ENCODE measurements at regions not wholly inside any gene's neighbourhood (a gene's known extent, or its start where the extent isn't known, plus 50 kb on each side); places are given as distances from the start of the nearest gene placed in this dataset.

DNA sequence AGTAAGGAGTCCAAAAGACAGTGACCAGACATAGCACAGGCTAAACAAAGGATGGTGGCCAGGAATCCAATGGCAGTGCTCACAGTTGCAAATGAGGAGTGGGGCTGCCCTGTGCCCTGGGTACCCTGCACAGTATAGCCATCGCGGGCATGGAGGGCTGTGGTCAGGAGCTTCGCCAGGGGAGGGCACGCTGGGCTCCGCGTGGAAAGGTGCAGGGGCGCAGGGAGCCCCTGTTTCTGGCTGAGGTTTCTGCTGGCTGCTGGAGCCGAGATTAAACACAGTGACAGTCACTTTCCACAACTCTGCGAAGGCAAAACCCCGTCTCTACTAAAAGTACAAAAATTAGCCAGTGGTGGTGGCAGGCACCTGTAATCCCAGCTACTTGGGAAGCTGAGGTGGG lies 194.7 kb downstream of the GALR1 start:
- no peak for DNase-seq (ENCODE audit: low spot score)

DNA sequence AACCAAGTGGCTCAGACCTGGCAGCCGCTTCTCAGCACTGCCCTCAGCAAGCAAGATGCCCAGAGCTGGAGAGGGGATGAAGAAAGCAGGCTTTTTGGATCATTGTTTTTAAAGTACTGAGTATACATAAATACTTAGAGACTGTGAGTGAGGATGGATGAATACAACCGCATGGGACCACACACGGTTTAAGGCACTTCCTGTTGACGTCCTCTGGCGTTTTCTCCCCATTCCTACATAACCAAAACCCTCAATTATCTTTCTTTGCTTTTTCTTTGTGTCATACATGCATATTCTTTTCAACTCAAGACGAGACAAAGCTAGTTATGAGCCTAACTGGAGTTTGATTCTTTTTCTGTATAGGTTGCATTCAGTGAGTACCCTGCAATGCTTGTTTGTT lies 198.4 kb downstream of the GALR1 start:
- DNase-seq (ENCODE audit: low spot score): no peak

DNA sequence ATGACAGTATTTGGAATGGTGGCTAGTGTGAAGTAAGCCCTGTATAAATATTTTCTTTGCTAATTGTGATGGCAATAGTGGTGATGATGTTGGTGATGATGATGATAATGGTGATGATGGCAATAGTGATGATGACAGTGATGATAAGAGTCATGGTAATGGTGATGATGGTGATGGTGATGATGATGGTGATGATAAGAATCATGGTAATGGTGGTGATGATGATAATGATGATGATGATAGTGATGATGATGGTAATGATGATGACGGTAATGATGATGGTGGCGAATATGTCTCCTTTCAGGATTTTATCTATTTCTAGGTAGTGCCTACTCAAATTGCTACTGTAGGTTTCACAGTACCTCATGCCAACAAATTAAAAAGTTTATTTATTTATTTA lies 205.4 kb downstream of the GALR1 start:
- no peak for DNase-seq (ENCODE audit: low spot score)

DNA sequence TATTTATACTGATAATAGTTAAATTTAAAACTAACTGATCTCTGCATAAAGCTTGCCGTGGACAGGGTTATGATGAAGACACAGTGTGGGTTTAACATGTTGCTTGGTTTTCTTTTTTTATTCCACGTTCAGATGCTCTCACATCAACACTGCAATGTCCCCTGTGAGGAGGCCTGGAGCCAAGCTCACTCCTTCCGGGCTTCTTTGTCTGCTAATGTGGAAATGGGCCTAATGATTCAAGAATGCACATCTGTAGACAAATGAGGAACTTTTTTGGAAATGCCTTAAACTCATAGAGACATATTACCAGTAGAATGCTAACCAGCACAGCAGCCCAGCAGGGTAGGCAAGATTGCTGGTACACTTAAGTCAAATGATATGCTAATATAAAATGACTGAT lies 208.0 kb downstream of the GALR1 start:
- no peak for DNase-seq (ENCODE audit: low spot score)

DNA sequence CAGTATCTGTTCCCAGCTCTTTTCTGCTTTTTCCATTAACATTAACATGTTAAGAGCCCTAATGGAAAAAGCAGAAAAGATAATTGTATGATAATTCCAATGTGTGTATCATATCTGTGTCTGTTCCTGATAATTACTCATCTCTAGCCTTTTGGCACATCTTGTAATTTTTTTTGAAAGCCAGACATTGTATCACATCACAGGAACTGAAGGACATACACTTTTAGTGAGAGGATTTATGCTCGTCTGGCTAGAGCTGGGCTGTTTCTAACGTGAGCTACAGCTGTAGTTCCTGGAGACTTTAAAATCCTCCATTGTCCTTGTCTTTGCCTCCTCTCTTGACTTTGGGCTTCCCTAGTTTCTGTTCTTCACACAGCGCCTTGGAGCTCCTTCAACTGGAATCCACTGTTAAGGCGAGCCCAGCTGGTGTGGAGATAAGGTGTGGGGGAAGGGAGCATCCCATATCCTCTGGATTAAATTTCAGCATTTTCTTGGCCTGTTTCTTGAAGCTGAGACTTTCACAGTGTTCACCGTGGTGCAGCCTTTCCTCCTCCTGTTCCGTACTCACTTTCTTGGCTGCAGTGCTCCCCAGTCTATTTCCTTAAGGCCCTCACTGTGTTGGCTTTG lies 211.5 kb downstream of the GALR1 start:
- no peak for DNase-seq (ENCODE audit: low spot score)

DNA sequence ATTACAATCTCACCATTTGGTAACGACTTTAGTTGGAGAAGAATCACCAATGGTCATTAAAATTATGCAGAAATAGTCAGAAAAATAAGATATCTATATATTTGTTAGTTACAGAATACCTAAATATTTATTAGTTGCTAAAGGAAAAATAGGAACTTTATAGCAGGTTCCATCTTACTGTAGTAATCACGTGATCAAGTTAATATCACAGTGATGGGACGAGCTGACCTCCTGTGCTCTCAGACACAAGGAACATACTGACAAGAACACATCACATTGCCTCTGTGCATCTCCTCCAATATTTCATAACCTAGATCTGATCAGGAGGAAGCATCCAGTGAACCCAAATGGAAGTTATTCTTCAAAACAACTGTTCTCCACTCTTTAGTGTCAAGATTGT lies 215.3 kb downstream of the GALR1 start:
- DNase-seq (ENCODE audit: low spot score): no peak

DNA sequence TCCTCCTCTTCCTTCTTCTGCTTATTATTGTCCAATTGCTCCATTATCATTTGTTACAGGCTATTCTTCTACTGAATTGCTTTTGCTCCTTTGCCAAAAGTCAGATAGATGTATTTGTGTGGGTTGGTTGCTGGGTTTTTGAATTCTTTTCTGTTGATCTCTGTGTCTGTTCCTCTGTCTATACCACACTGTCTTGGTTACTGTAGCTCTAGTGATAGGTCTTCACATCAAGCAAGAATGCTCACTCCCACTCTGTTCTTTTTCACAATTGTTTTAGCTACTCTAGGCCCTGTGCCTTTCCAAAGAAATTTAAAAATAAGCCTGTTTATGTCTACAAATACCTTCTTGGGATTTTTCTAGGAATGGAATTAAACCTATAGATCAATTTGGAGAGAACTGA lies 217.2 kb downstream of the GALR1 start:
- no peak for DNase-seq (ENCODE audit: low spot score)

DNA sequence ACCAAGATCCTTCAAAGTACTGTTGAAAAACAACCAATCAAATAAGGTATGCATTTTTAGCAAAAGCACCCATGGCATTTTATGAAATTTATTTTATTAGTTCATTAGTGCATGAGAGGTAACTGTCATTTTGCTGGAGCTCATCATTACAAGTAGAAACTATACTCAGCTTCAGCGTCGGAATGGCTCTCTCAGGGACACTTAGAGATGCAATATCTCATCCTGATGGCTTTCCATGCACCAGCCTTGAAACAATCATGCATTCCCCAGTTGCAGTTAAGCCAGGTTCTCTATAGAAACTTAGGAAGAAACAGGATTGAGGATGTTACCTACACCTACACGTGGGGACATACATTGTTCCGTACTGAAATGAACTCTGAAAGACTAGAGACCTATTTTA lies 219.5 kb downstream of the GALR1 start:
- DNase-seq (ENCODE audit: low spot score): no peak

DNA sequence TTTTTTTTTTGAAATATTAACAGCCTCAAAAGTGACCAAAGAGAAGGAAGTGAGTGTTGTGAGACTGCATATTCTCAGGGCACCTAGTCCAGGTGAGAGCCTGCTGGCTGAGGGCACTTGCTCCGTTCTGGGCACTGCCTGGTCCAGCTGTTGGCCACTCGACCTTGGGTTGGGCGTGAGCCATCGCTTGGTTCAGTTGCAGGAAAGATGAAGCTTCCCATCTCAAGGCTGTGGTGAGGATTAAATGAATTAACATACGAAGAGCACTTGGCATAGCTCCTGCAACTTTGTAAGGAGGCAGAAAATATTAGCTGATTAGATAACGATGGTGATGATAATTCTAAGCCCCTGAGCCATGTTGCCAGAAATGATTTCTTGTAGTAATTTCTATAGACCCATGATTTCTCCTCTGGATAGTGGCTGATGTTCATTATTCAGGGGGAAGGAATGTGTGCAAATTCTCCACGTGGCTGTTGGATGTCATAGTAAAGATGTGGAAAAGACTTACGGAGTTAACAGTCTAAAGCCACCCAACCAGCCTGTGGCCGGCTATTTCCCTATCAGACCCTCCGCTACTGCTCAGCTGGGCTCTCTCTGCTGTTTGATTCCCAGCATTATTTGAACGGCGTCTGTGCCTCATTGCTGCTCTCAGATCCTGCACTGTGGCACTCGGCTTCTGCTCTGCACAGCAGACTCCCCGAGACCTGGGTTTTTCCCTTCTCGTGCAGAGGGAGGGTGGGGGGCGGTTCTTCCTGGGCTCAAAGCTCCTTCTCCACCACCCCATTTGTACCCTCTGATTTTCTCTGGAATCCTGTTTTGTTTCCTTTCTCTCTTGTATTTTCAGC lies 221.1 kb downstream of the GALR1 start:
- DNase-seq (ENCODE audit: low spot score): no peak

DNA sequence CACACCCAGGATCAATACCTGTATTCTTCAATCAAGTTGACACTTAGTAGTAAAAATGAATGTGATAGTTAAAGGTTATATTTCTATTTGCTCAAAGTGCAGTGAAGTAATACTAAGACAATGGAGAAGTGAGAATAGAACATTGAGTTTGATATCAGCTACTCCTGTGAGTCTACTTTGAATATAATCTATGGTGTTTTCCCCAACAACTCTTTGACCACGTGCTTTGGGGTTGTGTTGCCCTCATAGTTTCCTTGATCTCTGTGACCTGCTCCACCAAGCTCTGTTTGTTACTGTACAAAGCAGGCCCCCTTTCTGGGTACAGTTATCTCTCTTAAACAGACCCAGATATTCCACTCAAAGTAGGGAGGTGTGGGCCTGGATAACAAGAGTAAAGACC lies 222.9 kb downstream of the GALR1 start:
- DNase-seq (ENCODE audit: low spot score): no peak

DNA sequence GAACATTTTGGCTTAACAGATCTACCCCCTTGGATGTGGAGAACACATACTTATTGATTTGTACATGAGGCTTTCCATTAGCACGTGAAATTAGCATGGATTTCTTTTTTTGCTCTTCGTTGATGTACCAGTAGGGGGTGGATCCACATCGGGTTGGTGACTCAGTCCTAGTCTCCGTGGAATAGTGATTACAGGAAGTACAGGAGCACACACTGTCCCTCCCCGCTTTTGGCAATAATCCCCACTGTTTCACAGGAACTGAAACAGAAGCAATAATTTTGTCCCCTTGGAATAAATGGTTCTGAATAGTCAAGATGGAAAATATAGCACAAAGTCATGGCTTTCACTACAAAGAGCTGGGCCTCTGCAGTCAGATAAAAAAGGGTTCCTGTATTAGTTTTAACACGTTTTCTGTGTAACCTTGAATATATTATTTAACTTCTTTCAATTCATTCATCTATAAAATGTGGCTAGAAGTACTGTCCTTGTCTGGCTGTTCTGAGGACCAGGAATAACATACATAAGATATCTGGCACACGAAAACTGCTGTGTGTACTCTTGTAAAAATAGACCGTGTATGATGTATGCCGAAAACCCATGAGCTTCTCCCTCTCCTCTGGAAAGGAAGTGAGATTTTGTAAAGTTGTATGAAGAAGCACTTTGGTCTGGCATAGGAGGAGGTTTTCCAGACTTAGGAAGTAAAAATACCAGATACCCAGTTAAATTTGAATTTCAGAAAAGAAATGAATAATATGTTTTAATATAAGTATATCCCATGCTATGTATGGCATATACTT lies 229.2 kb downstream of the GALR1 start:
- no peak for DNase-seq (ENCODE audit: low spot score)

DNA sequence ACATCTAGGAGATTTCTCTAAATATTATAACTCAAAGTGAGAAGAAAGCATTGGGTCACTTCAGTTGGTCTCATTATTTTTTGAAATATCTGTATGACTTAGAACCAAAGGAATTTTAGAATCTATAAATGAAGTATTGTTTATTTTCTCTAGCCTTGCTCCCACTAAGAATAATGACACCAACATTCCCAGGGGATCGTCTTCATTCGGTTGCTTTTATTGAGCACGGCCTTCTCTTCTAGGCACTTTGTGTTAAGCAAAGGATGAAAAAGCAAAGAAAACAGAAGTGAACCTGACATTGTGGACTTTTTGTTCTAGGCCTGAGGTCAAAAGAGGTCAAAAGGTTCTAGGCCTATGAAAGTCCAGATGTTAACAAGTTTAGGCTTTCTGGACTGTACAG lies 231.9 kb downstream of the GALR1 start:
- DNase-seq (ENCODE audit: low spot score): no peak

DNA sequence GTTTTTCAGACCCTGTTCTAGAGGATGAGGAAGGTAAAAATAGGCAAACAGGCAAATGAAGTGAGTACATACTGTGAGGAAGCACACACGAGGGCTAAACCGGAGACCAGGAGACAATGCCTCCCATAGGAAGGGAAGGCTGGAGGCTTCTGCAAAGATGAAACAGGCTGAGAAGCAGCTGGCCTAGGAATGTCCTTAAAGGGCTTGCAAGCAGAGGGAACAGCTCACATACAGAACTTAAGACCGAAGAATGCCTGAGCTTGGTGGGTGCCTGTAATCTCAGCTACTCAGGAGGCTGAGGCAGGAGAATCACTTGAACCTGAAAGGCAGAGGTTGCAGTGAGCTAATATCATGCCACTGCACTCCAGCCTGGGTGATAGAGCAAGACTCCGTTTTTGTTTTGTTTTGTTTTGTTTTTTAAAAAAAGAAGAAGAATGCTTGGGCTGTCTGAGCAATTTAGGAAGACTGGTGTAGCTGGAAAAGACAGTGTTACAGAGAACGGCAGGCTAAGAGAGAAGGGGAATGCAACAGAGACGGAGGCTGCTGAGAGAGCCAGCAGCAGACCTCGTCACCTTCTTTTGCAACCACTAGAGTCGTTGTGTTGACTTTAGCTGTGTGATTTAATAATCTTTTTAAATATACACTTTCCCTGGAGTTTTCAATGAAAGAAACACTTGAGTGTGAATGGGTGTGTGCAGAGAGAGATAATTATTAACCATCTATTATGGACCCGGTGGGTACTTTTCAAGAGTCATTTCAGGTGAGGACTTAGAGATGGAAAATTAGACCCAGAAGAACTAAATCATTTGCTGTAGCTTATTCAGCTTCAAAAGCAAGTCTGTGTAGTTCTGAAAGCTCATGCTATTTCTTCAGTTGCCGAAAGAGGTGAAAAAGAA lies 232.8 kb downstream of the GALR1 start:
- no peak for DNase-seq (ENCODE audit: low spot score)

DNA sequence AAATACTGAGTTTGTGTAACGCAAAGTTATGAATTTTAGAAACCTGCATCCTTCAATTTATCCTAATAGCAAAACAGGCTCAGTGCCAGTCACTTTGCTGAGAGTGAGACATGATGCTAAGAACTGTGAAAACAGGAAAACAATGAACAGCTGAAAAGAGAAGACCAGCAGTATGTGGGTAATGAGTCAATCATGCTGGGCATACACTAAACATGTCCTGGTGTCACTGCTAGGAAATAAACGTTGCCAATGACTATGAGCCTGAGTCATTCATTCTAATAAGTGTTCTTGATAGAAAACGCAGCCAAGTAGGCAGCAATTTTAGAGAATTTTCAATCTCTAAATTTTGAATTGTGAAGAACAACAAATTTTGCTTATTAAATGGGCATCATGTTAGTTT lies 237.3 kb downstream of the GALR1 start:
- no peak for DNase-seq (ENCODE audit: low spot score)

DNA sequence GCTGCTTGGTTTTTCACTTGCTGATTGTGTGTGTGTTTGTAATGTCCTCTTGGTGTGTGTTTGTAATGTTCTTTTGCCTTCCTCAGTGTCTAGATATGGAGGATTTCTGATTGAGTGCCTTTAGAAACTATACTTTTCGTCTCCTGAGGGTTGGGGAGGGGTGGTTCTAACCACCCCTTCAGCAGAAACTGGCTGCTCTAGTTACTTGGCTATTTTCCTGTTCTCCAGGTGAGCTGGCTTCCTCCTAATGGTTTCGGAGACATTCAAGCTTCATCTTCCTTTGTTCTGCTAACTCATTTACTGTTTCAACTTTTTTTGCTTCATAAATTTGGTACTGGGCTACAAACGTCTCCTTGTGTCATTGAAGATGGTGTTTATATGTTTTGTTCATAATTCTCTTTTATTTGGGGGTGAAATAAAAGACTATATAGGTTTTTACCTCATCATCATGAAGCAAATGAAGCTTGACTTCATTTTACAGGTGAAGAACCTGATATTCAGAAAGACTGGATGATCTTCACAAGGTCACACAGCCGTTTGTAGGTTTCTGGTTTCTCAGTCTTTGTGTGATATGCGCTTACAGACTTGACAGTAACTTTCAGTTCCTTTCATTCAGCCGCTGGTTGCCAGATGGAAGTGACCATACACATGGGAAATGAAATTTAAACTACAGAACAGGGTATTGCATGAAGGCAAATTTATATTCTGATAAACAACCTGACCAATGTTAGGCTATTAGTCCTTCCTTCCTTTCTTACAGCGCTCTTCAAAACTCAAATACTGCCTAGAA lies 238.5 kb downstream of the GALR1 start:
- no peak for DNase-seq (ENCODE audit: low spot score)

DNA sequence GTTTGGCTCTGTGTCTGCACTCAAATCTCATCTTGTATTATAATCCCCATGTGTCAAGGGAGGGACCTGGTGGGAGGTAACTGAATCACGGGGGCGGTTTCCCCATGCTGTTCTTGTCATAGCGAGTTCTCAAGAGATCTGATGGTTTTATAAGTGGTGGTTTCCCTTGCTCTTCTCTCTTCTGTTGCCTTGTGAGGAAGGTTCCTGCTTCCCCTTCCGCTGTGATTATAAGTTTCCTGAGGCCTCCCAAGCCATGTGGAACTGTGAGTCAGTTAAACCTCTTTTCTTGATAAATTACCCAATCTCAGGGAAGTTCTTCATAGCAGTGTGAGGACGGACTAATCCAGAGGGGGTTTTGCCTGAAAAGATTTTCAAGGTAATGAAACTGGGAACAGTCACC lies 245.4 kb downstream of the GALR1 start:
- no peak for DNase-seq (ENCODE audit: low spot score)

DNA sequence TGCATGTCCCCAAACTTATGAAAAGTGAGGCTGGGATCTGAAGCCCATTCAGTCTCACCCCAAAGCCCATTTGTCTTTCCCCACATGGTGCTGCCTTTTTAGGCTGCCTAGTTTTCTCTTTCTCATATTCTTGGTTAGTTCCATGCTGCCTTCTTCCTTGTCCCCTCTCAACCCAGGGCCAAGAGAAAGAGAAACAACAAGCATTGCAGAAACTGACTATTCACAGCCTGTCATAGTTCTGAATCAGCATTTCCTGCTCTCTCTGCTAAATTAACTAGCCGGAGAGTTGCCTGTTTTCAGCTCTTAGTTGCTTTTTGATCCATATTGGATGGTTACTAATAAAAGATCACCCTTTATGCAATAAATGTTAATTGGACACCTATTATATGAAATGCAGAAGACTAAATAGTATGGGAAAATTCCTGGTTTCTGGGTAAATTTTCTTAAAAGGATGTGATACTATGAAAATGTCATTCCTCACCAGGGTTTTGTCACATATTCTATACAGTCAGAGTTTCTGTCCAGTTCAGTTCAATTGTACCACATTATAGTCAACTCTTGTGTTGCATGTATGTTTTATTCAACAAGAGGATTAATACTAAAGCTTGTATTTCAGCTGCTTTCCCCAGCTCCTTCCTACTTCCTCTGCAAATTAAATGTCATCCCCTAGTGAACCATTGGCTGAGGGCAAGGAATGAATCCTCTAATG lies 246.5 kb downstream of the GALR1 start:
- DNase-seq (ENCODE audit: low spot score): no peak

DNA sequence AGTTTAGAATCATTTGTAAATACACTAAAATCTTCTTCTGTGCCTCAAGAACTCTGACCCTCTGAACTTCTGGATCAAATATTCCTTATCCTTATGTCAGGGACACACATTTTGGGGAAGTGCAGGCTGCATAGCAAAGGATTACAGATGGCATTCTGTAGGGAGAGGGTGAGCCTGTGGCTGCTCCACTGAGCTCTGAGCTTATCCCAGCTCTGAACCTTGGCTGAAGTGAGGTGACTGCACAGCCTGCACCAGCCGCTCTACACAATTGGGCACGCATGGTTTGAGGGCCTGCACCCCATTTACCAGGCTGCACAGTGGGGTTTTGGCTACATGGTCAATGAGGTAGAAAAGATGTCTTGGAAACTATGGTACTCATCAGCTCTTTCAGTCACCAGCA lies 251.6 kb downstream of the GALR1 start:
- no peak for DNase-seq (ENCODE audit: low spot score)

DNA sequence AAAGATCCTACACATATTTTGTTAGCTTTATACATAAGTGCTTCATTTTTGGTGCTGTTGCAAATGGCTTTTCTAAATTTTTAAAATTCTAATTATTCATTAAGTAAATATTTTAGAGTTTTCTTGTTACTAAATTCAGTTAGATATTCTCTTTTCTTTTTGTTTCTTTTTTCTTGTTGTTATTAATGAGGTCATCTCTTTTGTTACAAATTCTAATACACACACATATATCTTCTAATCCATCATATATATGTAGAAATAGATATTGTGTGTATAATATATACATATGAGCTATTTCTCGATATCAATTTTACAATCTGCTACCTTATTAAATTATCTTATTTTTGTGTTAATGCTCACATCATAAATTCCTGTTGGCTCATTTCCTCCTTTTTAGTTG lies 255.9 kb downstream of the GALR1 start:
- DNase-seq (ENCODE audit: low spot score): no peak

DNA sequence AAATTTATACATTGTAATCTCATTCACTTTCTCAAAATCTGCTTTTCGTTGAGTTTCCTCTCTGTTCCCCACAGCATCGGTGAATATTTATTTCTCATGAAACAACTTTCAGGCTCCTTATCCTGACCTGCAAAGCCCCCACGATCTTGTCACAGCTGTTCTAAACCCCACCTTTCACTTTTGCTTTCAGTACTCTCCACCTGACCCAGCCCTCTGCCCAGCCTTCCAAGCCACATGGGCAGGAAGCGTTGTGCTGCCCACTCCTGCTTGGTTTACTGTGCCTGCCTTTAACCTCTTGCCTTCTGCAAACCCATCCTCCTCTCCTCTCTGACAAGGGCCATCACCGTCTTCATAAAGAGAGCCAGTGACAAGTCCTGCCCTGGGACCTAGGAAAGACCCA lies 262.5 kb downstream of the GALR1 start:
- no peak for DNase-seq (ENCODE audit: low spot score)

DNA sequence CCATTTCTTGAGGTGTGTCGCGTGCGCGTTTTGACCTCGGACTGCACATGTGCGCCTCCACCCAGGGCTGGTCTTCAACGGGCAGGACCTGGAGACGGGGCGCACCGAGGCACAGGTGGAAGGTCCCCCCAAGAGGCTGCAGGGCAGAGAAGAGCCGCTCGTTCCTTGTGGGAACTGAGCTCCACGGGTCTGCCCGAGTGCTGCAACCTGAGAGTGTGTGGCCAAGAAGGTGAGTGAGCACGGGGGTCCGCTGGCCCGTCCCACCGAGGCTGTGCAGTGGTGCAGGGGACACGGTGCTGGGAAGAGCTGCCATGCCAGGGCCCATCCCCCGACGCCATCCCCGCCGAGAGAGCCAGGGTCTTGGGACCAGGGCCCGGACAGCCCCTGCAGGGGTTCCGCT lies 268.3 kb downstream of the GALR1 start:
- no peak for DNase-seq (ENCODE audit: low spot score)
